Smooth muscle cell (in vitro differentiated cells): ENCODE measurements at regions not wholly inside any gene's neighbourhood (a gene's known extent, or its start where the extent isn't known, plus 50 kb on each side); places are given as distances from the start of the nearest gene placed in this dataset.

Experiments used
- DNase-seq: peaks from one replicate; lab custom pipeline; 2025; ENCODE audit not compliant: unreplicated experiment; lab: John Stamatoyannopoulos, UW
- H2AFZ ChIP-seq: fragments of 200-600 bp; sonication (generic); 2 replicates; pipeline ENCODE4 v1.6.0; 2016; ENCODE audit warnings: antibody characterized with exemption, low read depth, mild to moderate bottlenecking
- H3F3A ChIP-seq: fragments of 200-600 bp; sonication (generic); 2 replicates; pipeline ENCODE4 v1.6.0; 2017; ENCODE audit warnings: antibody characterized with exemption, low read depth
- H3K27ac ChIP-seq: fragments of 200-600 bp; sonication (generic); 2 replicates; pipeline ENCODE4 v1.5.1; 2016; ENCODE audit warnings: low read depth, mild to moderate bottlenecking
- H3K27me3 ChIP-seq: fragments of 200-600 bp; sonication (generic); 2 replicates; pipeline ENCODE4 v1.6.1; 2016; ENCODE audit warnings: low read depth, mild to moderate bottlenecking
- H3K36me3 ChIP-seq: fragments of 200-600 bp; sonication (generic); 2 replicates; pipeline ENCODE4 v1.5.1; 2016; ENCODE audit warnings: low read depth
- H3K4me1 ChIP-seq: fragments of 200-600 bp; sonication (generic); 2 replicates; pipeline ENCODE4 v1.5.1; 2016; ENCODE audit warnings: low read depth
- H3K4me2 ChIP-seq: fragments of 200-600 bp; sonication (generic); 2 replicates; pipeline ENCODE4 v1.6.0; 2016; ENCODE audit warnings: mild to moderate bottlenecking
- H3K4me3 ChIP-seq: fragments of 200-600 bp; sonication (generic); 2 replicates; pipeline ENCODE4 v1.5.1; 2016; ENCODE audit warnings: mild to moderate bottlenecking
- H3K79me2 ChIP-seq: fragments of 200-600 bp; sonication (generic); 2 replicates; pipeline ENCODE4 v1.6.0; 2016; ENCODE audit warnings: low read depth, mild to moderate bottlenecking
- H3K9ac ChIP-seq: fragments of 200-600 bp; sonication (generic); 2 replicates; pipeline ENCODE4 v1.6.0; 2016; ENCODE audit warnings: low read depth
- H3K9me3 ChIP-seq: fragments of 200-600 bp; sonication (generic); replicated peaks from 2 replicates; pipeline ENCODE4 v1.5.1; 2016; ENCODE audit warnings: low read depth
- H4K20me1 ChIP-seq: fragments of 200-600 bp; sonication (generic); 2 replicates; pipeline ENCODE4 v1.6.0; 2016; ENCODE audit warnings: low read depth
- CTCF ChIP-seq: fragments of 200-600 bp; sonication (generic); IDR thresholded peaks from 2 replicates; pipeline ENCODE4 v1.5.1; 2017; ENCODE audit warnings: borderline replicate concordance, mild to moderate bottlenecking, antibody characterized with exemption; ENCODE audit not compliant: insufficient read depth, poor library complexity, severe bottlenecking
- WGBS: methylation state at CpG from one replicate; pipeline ENCODE4 v1.1.7; 2016; ENCODE audit warnings: low lambda C conversion rate; 5-methylcytosine and 5-hydroxymethylcytosine counted together

- no peak for TF ChIP-seq CTCF
- Histone ChIP-seq H3K4me3 (no peak overlapping the region), H4K20me1 (no peaks in the 10 kb centered on the region), H2AFZ (no peak overlapping the region), H3K27me3 (no peaks in the 10 kb centered on the region), H3K9me3 (no peaks in the 10 kb centered on the region), H3K9ac (no peak overlapping the region), H3K4me1 (peaks cover 11% of the 10 kb centered on the region), H3K4me2 (no peak overlapping the region), H3K27ac (no peak overlapping the region), H3F3A (no peaks in the 10 kb centered on the region), H3K36me3 (no peaks in the 10 kb centered on the region), H3K79me2 (no peaks in the 10 kb centered on the region)
- DNase-seq: no peak
- WGBS: 83% methylated on average over 11 of the region's 11 CpGs
Observed at GRCh38 chr6:6825193-6825784, 236.8 kb downstream of the LY86 start.

GRCh38 chr6:6826095-6826901, 237.8 kb downstream of the LY86 start:
- Histone ChIP-seq H3K9ac (no peak overlapping the region), H3K36me3 (no peaks in the 10 kb centered on the region), H3K27me3 (no peaks in the 10 kb centered on the region), H3K27ac (no peak overlapping the region), H3F3A (no peaks in the 10 kb centered on the region), H3K4me1 (peaks cover 1% of the 10 kb centered on the region), H3K4me2 (no peak overlapping the region), H2AFZ (no peak overlapping the region), H3K9me3 (no peaks in the 10 kb centered on the region), H3K79me2 (no peaks in the 10 kb centered on the region), H3K4me3 (no peak overlapping the region), H4K20me1 (no peaks in the 10 kb centered on the region)
- no peak for DNase-seq
- 65% methylated on average over 16 of the region's 16 CpGs for WGBS
- TF ChIP-seq CTCF: no peak

- 83% methylated on average over 10 of the region's 10 CpGs for WGBS
- TF ChIP-seq CTCF: no peak
- Histone ChIP-seq H3K36me3 (no peaks in the 10 kb centered on the region), H3K9ac (no peak overlapping the region), H3K27ac (no peak overlapping the region), H4K20me1 (no peaks in the 10 kb centered on the region), H3K4me3 (no peak overlapping the region), H3K4me1 (no peaks in the 10 kb centered on the region), H3K9me3 (no peaks in the 10 kb centered on the region), H3F3A (no peaks in the 10 kb centered on the region), H3K79me2 (no peaks in the 10 kb centered on the region), H3K27me3 (no peaks in the 10 kb centered on the region), H3K4me2 (no peak overlapping the region), H2AFZ (no peak overlapping the region)
- no peak for DNase-seq
Observed at GRCh38 chr6:6826961-6827360, 238.4 kb downstream of the LY86 start.
